ENCODE measurements at regions not wholly inside any gene's neighbourhood (a gene's known extent, or its start where the extent isn't known, plus 50 kb on each side); places are given as distances from the start of the nearest gene placed in this dataset.
"Not testable (repeated sequence)": the region's sequence is repeated elsewhere in the genome, so short reads cannot be mapped to it uniquely, and the experiment has no call there.

DNA sequence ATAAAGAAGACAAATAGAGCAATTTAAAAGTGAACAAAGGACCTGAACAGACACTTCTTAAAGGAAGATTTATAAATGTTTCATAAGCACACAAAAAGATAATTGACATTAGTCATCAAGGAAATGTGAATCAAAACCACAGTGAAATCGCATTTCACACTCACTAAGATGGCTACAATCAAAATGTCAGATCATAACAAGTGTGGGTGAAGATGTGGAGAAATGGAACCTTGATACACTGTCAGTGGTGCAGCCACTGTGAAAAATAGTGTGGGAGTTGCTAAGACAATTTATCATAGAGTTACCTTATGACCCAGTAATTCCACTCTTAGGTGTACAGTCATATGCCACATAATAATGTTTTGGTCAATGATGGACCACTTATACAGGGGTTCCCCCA, 54.5 kb upstream of the HTR4 start:
- no peak for DNase-seq

DNA sequence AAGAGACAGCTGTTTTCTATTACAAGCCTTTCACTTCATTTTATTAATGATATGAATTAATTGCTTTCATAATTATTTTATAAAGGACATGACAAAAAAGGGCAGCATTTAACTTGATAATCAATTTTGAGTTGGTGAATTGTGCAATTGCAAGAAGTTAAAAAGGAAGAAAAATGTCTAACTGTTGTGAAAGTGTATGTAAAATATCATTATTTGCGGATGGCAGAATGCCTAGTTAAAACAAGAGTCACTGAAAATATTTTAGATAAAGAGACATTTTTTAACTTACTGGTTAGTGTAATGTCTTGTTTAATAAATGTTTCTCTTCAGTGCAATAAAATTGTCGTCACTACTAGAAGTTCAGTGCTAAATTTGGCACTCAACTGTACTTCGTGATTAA, 57.6 kb upstream of the HTR4 start:
- no peak for DNase-seq

DNA sequence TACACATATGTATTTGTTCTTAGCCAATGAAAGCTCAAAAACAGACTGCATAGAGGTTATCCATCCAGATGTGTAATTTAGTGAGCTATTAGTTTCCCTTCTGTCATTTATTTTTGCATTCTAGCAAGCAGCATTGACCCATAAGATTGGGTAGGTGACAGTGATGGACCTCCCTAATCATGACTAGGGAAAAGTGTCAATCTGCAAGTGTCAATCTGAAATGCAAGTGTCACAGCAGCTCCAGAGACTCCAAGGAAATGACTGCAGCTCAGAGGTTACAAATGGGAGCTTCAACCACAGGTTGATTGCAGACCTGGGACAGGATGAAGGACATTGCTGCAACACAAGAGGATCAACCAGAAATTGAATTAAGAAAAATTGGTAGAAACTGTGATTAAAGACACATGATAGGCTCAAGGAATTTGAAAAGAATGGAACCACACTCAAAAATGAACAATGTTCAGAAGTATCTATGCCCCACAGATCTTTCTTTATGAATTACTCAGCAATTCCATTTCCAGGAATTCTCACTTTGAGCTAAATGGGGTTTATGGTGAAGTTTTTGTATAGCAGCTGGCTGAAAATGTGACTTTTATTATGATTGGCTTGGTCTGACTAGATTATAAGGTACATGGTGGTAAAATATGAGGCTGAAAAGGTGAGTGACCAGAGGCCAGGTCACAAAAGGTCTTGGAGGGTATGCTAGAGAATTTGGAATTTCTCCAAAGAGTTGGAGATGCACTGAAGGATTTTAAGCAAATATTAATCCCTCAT, 59.6 kb upstream of the HTR4 start:
- no peak for DNase-seq

DNA sequence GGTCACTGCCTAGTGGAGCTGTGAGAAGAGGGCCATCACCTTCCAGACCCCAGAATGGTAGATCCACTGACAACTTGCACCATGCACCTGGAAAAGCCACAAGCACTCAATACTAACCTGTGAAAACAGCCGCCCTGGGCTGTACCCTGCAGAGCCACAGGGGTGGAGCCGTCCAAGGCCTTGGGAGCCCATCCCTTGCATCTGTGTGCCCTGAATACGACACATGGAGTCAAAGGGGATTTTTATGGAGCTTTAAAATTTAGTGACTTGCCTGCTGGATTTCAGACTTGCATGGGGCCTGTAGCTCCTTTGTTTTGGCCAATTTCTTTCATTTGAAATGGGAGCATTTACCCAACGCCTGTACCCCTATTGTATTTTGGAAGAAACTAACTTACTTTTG, 62.4 kb upstream of the HTR4 start:
- no peak for DNase-seq

GRCh38 chr5:148717668-148718067, 63.3 kb upstream of the HTR4 start:
- DNase-seq: no peak

GRCh38 chr5:148719605-148720004, 65.3 kb upstream of the HTR4 start:
- no peak for DNase-seq

DNA sequence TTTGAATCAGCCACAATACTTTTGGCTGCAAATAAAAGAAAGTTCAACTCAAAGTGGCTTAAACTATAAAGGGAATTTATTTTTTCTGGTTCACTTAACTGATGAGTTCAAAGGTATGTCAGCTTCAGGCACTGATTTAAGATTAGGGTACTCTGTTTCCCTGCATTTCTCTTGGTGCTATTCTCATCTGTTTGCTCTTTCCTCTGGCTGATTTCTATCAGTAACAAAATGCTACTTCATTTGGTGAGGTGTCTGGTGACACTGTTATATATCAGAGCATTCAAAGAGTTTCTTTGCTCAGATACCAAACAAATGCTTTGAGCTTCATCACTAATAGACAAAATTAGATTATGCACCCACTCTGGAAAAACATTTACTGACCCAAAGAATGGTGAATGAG, 65.9 kb upstream of the HTR4 start:
- DNase-seq: no peak

DNA sequence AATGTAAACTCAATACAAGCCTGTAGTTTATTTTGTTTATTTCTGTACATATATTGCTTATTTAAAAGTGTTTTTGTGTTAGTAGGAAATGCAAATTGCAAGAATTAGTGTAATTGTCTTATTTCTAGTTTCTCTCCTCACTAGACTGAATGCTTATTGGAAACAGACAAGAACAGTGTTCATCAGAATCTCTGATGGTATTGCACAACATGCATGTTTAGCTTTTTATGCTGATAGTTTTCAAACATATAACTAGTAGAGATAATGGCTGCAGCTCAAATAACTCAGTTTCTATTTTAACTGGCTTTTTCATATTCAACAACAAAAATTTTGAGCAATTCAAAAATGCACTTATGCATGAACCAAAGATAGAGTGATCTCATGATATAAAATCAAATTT, 68.8 kb upstream of the HTR4 start:
- DNase-seq: no peak

DNA sequence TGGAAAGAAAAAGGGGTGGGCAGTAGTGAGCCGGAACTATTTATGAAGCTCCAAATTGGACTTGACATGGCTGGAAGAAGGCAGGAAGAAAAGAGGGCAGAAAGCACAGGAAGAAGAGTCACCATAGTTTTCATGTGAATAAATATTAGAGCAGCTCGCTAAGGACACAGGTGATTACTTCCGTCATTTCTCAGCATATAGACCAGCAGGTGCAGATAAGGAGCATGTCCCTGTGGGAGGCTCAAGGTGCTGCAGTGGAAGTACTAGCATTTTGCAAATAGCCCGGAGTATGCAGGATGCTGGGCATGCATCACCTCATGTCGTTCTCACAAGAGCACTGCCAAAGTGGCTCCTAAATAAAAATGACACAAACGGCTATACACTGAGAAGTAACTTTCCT, 71.3 kb upstream of the HTR4 start:
- no peak for DNase-seq

GRCh38 chr5:148729182-148729581, 74.9 kb upstream of the HTR4 start:
- no peak for DNase-seq

GRCh38 chr5:148730270-148730669, 75.9 kb upstream of the HTR4 start:
- peak; percentile 71 for DNase-seq

GRCh38 chr5:148730942-148731898, 76.9 kb upstream of the HTR4 start:
- peak; percentile 51 for DNase-seq

- no peak for DNase-seq
Measured at GRCh38 chr5:148732692-148733091, 78.4 kb upstream of the HTR4 start.

DNA sequence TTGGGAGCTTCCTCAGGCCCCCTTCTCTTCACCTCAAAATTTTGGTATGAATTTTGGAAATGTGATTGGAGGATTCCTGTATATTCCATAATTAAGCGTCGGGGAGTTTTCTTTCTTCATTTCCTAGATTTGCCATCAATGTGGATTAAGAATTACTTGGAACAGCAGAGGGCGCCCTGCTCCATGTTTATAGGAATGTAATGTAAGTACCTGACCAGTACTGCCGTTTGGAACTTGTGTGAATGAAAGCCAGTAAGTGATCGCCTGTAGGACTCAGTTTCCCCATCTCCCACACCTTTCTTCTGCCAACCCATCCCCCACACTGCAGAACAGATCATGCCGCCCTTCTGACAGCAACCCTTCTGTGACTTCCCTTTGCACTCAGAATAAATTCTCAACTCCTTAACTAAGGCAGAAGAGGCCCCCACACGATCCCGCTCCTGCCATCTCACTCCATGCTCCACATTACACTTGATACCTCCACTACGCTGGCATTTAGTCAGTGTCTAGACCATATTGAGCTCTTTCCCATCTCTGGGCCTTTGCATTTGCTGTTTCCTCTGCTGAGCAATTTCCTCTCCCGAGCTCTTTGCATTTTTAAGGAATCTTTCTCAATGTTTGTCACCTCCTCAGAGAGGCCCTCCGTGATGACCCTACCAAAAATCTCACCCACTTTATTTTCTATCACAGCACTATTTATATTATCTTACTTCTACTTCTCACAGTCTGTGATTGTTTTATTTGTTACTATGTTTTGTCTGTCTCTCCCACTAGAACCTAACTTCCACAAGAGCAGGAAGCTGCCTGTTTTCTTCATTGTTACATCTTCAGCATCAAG, 79.5 kb upstream of the HTR4 start:
- peak; percentile 53 for DNase-seq

- DNase-seq: no peak
Measured at GRCh38 chr5:148734518-148734917, 80.2 kb upstream of the HTR4 start.

DNA sequence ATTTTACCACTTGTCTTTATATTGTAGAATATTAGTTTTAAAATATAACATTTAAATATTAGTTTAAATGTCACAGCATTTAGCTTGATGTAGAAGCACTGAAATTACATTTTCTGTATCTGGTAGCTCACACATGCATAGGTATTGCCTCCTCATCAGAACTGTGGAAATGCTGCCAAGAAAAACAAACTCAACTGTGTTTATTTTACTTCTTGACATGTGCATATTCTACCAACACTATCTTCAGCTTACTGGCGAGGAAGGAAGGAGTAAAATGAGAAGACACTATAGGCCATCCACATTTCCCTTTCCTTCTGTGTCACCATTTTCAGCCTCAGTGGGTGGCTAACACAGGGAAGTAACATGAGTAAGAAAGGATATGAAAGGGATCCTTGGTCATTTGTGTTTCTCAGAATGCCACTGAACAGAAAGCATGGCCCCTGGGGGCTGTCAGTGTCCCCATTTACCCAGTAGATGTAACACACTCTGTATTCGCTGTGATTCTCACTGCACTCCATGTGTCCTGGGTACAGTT, 81.0 kb upstream of the HTR4 start:
- DNase-seq: no peak

DNA sequence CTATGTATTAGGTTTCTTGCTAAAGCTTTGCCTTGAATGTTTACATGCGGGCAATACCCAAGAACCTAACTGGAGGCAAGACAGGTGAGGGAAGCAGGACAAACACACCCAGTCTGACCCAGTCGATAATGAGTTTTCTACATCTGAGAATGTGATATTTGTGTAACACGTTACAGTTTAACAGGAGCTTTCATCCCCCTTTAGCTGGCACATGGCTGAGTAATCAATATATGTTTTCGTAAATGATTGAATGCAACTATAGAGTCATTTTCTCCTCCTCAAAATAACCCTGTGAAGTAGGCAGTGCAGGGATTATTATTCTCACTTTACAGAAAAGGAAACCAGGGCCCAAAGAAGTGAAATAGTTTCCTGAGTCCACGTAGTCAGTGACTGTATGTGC, 84.7 kb upstream of the HTR4 start:
- no peak for DNase-seq

- DNase-seq: no peak
Measured at GRCh38 chr5:148739524-148739923, 85.2 kb upstream of the HTR4 start.

DNA sequence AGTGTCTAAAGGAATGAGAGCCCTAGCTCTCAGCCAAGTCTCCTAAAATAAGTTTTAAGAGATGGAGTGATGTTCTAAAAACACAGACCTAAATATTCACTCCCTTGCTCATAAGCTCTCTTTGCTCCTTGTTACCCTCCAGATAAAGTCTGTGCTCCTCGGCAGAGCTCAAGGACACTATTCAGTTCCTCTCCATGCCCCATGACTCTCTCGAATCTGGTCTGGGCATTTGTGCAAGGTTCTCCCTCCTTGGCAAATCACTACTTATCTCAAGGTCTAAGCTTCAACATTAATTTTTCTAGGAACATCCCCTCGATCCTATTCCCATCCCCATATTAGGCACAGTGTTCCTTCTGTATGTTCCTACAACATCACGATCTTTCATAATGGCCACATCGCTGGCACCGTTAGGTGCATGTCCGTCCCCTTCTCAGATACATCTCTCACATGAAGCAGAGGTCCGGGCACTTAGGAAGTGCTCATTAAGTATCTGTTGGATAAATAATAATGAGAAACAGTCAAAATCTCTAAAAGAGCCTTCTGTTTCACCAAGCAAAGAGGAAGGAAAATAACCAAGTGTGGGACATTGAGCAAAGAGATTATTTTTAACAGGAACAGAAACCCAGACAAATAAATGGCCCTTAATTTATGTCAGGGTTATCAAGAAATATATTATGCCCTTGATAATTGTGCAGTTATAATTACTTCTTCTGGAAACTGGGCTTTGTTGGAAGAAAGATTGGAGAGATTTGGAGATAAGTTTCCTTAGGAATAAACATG, 85.9 kb upstream of the HTR4 start:
- no peak for DNase-seq

DNA sequence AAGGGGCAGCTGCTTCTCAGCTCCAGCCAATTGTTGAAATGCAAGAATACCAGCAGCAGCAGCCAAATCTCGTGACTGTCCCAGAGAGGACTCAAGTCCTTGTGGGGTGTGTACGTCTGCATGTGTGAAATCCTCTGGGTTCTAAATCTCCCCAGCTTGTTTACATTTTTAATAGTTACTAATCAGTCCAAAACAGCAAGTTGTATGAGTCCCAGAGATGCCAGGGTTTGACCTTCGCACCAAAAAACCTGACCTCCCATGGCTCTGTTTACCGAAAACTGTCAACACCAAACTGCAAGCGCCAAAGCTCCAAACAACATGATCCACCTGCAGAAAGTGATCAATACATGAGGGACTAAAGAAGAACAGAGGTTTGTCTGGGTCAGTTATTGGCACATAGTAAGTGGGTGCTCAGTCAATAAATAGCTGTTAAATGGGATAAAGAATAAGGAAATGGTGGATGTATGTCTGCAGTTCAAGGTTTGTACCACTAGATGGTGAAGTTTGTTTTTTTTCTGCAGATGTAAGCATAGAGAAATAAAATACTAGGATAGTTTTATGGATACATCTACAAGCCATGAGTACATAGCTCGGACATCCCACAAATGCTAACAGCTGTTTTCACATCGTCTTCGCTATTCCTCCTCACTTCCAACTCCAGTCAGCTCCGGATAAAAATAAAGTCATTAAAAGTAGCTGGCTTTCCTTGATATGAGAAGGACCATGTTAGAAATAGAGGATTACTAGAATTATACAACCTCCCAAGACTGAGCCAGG, 85.3 kb upstream of the ADRB2 start:
- DNase-seq: no peak

GRCh38 chr5:148741766-148742165, 84.6 kb upstream of the ADRB2 start:
- not testable (repeated sequence) for DNase-seq

Measured in T1000 (cell line).